Activated T-cell treated with anti-CD3 and anti-CD28 coated beads, Interleukin-2, amount 50 U/mL, for 1 hour (primary cell): ENCODE measurements at regions not wholly inside any gene's neighbourhood (a gene's known extent, or its start where the extent isn't known, plus 50 kb on each side); places are given as distances from the start of the nearest gene placed in this dataset.

ENCODE experiments used
- DNase-seq: peaks from one replicate; pipeline ENCODE4 v3.0.0-alpha.2; 2020

- no peak for DNase-seq
Observed at GRCh38 chr21:41086569-41086968, 81.4 kb upstream of the BACE2 start.

GRCh38 chr21:41090981-41091380 lies 77.0 kb upstream of the BACE2 start:
- no peak for DNase-seq

- no peak for DNase-seq
Observed at GRCh38 chr21:41091616-41092015, 76.3 kb upstream of the BACE2 start.

- DNase-seq = no peak
Observed at GRCh38 chr21:41092312-41092711, 75.6 kb upstream of the BACE2 start.

GRCh38 chr21:41095983-41096382 lies 72.0 kb upstream of the BACE2 start:
- DNase-seq = no peak

- DNase-seq = no peak
Observed at GRCh38 chr21:41098076-41098475, 69.9 kb upstream of the BACE2 start.

- no peak for DNase-seq
Observed at GRCh38 chr21:41098481-41099042, 69.4 kb upstream of the BACE2 start.

GRCh38 chr21:41100826-41101550 lies 67.0 kb upstream of the BACE2 start:
- DNase-seq = no peak

GRCh38 chr21:41102281-41102680 lies 65.7 kb upstream of the BACE2 start:
- DNase-seq = no peak

GRCh38 chr21:41107602-41108001 lies 60.4 kb upstream of the BACE2 start:
- DNase-seq = no peak

GRCh38 chr21:41108668-41109585 lies 59.0 kb upstream of the BACE2 start:
- no peak for DNase-seq

- no peak for DNase-seq
Observed at GRCh38 chr21:41110161-41110560, 57.8 kb upstream of the BACE2 start.

- DNase-seq = no peak
Observed at GRCh38 chr21:41110664-41111063, 57.3 kb upstream of the BACE2 start.

- DNase-seq = no peak
Observed at GRCh38 chr21:41111681-41112080, 56.3 kb upstream of the BACE2 start.

GRCh38 chr21:41112740-41113692 lies 54.9 kb upstream of the BACE2 start:
- no peak for DNase-seq

- DNase-seq = no peak
Observed at GRCh38 chr21:41115851-41116250, 52.1 kb upstream of the BACE2 start.
